Trophoblast cell (in vitro differentiated cells and primary cell): ENCODE measurements at regions not wholly inside any gene's neighbourhood (a gene's known extent, or its start where the extent isn't known, plus 50 kb on each side); places are given as distances from the start of the nearest gene placed in this dataset.
A peak's percentile ranks its signal among the peaks of the same experiment; 100 is the strongest.

Experiments
- DNase-seq, 2 donors: peaks; one replicate each; pipeline ENCODE4 v3.0.0-alpha.2; 2016
- H2AFZ ChIP-seq: 2 replicates; pipeline ENCODE4 v1.6.1; 2013; ENCODE audit warnings: low read length, moderate library complexity, mild to moderate bottlenecking; ENCODE audit not compliant: insufficient read depth, poor library complexity
- H2AK5ac ChIP-seq: 2 replicates; pipeline ENCODE4 v1.6.1; 2013; ENCODE audit warnings: mild to moderate bottlenecking, low read length
- H2BK120ac ChIP-seq: 2 replicates; pipeline ENCODE4 v1.6.1; 2013; ENCODE audit warnings: low read length, mild to moderate bottlenecking, moderate library complexity; ENCODE audit not compliant: insufficient read depth, poor library complexity
- H2BK12ac ChIP-seq: 2 replicates; pipeline ENCODE4 v1.6.1; 2013; ENCODE audit warnings: mild to moderate bottlenecking, low read length, moderate library complexity
- H2BK5ac ChIP-seq: 2 replicates; pipeline ENCODE4 v1.6.1; 2013; ENCODE audit warnings: low read length, low read depth, moderate library complexity, mild to moderate bottlenecking; ENCODE audit not compliant: poor library complexity
- H3K14ac ChIP-seq: 2 replicates; pipeline ENCODE4 v1.6.1; 2013; ENCODE audit warnings: mild to moderate bottlenecking, low read length
- H3K18ac ChIP-seq: 2 replicates; pipeline ENCODE4 v1.6.1; 2013; ENCODE audit warnings: mild to moderate bottlenecking, low read length
- H3K23ac ChIP-seq: 2 replicates; pipeline ENCODE4 v1.6.1; 2013; ENCODE audit warnings: low read length
- H3K27ac ChIP-seq: 2 replicates; pipeline ENCODE4 v1.5.1; 2013; ENCODE audit warnings: low read depth, mild to moderate bottlenecking, inconsistent platforms, low read length, moderate library complexity
- H3K27me3 ChIP-seq: 2 replicates; pipeline ENCODE4 v1.6.1; 2013; ENCODE audit warnings: inconsistent platforms, mild to moderate bottlenecking, low read length, moderate library complexity; ENCODE audit not compliant: insufficient read depth
- H3K36me3 ChIP-seq, 2 experiments: 1 replicate in 1 of 2; 2 replicates in 1 of 2; pipeline ENCODE4 v1.6.1; 2013; ENCODE audit warnings: low read length in 2 of 2, mild to moderate bottlenecking in 2 of 2, moderate library complexity in 1 of 2; ENCODE audit not compliant: insufficient read depth in 2 of 2, control insufficient read depth in 1 of 2
- H3K4ac ChIP-seq: 2 replicates; pipeline ENCODE4 v1.6.1; 2013; ENCODE audit warnings: low read depth, mild to moderate bottlenecking, low read length, moderate library complexity
- H3K4me1 ChIP-seq, 2 experiments: 1 replicate in 1 of 2; 2 replicates in 1 of 2; pipeline ENCODE4 v1.6.1; 2013; ENCODE audit warnings: low read length in 2 of 2, mild to moderate bottlenecking in 2 of 2, moderate library complexity in 1 of 2; ENCODE audit not compliant: insufficient read depth in 2 of 2, control insufficient read depth in 1 of 2
- H3K4me2 ChIP-seq: 2 replicates; pipeline ENCODE4 v1.6.1; 2013; ENCODE audit warnings: inconsistent platforms, mild to moderate bottlenecking, low read length, moderate library complexity
- H3K4me3 ChIP-seq: 2 replicates; pipeline ENCODE4 v1.5.1; 2013; ENCODE audit warnings: mild to moderate bottlenecking, low read depth, low read length, inconsistent platforms
- H3K79me1 ChIP-seq: one replicate; pipeline ENCODE4 v1.6.1; 2013; ENCODE audit warnings: low read length
- H3K79me2 ChIP-seq: 2 replicates; pipeline ENCODE4 v1.6.1; 2013; ENCODE audit warnings: low read length, mild to moderate bottlenecking; ENCODE audit not compliant: control insufficient read depth, insufficient read depth, poor library complexity
- H3K9ac ChIP-seq: 2 replicates; pipeline ENCODE4 v1.6.1; 2013; ENCODE audit warnings: mild to moderate bottlenecking, low read length
- H3K9me3 ChIP-seq: 2 replicates; pipeline ENCODE4 v1.6.1; 2013; ENCODE audit warnings: low read depth, mild to moderate bottlenecking, control low read depth, inconsistent platforms, low read length; ENCODE audit not compliant: insufficient read depth
- H4K12ac ChIP-seq: 2 replicates; pipeline ENCODE4 v1.6.1; 2013; ENCODE audit warnings: low read depth, mild to moderate bottlenecking, low read length, moderate library complexity
- H4K8ac ChIP-seq: 2 replicates; pipeline ENCODE4 v1.6.1; 2013; ENCODE audit warnings: low read depth, mild to moderate bottlenecking, low read length, moderate library complexity
- H4K91ac ChIP-seq: one replicate; pipeline ENCODE4 v1.6.1; 2013; ENCODE audit warnings: low read depth, mild to moderate bottlenecking, low read length, moderate library complexity
- WGBS: extraction: QIAGEN DNeasy Blood & Tissue Kit; methylation state at CpG from one replicate; pipeline ENCODE4 v1.1.7; 2013; ENCODE audit warnings: missing lambda C conversion rate; ENCODE audit not compliant: insufficient read length, insufficient coverage; ENCODE audit errors: extremely low coverage; 5-methylcytosine and 5-hydroxymethylcytosine counted together

DNA sequence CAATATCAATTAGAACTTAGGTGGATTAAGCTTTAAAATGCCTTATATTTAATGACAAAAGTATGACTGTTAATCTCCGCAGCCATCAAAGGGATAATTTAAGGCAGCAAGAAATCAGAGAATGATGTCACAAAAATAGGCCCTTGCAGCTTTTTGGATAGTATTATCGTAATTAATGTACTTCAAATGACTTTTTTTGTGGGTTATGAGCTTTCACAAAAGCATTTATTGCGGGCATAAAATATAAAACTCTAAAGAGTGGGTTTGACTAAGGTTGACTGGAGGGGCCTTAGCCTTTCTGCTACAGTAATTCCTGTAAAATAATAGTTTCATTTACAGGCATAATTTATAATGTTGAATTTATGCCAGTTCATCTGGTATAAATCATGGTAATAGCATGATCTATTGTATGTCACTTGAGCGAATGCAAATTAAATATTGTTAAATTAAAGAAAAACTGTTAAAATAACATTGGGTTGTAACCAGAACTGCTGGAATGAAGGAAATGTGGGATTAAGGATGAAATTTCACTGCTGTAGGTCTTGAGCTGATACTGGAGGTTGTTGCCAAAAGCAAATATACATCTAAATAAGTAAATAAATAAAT, 78.5 kb upstream of the ZFP64 start:
- DNase-seq = no peak
- Histone ChIP-seq H3K79me2 (no peaks in the 10 kb centered on the region), H2AK5ac (no peak overlapping the region), H2BK12ac (no peak overlapping the region), H3K27ac (no peak overlapping the region), H3K18ac (no peak overlapping the region), H3K23ac (no peak overlapping the region), H3K4ac (no peak overlapping the region), H3K14ac (no peak overlapping the region), H3K4me1 (no peaks in the 10 kb centered on the region), H3K36me3 (no peaks in the 10 kb centered on the region), H3K9me3 (no peaks in the 10 kb centered on the region), H4K91ac (no peak overlapping the region), H3K27me3 (no peaks in the 10 kb centered on the region), H3K4me3 (no peak overlapping the region), H3K4me2 (no peak overlapping the region), H3K79me1 (no peaks in the 10 kb centered on the region), H2AFZ (no peak overlapping the region), H3K9ac (no peak overlapping the region), H4K8ac (no peak overlapping the region), H4K12ac (no peak overlapping the region), H2BK5ac (no peak overlapping the region), H2BK120ac (no peak overlapping the region)
- WGBS = no CpG with 5 or more reads among the region's 4 CpGs

DNA sequence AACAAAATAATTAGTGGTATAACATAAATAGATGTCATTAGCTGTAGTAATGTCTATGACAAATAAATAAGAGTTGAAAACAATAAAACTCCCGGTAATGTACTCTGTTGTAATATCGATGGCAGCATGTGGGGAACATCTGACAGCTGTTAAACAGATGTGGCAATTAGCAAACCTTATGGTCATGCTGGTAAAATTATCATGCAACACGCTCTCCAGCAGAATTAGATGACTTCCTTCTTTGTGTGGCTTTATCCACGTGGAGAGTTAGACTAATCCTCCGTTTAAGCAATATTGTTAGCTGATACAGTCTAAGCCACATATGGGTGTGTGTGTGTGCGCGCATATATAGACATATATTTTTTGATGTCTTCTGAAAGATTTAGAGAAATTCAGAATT, 77.7 kb upstream of the ZFP64 start:
- Histone ChIP-seq H3K4me2 (no peak overlapping the region), H3K36me3 (no peaks in the 10 kb centered on the region), H2AK5ac (no peak overlapping the region), H3K27ac (no peak overlapping the region), H2AFZ (no peak overlapping the region), H3K9me3 (no peaks in the 10 kb centered on the region), H3K4me1 (no peaks in the 10 kb centered on the region), H2BK12ac (no peak overlapping the region), H3K79me1 (no peaks in the 10 kb centered on the region), H3K4me3 (no peak overlapping the region), H3K18ac (no peak overlapping the region), H3K23ac (no peak overlapping the region), H3K4ac (no peak overlapping the region), H3K14ac (no peak overlapping the region), H3K79me2 (no peaks in the 10 kb centered on the region), H2BK120ac (no peak overlapping the region), H4K8ac (no peak overlapping the region), H4K12ac (no peak overlapping the region), H4K91ac (no peak overlapping the region), H2BK5ac (no peak overlapping the region), H3K9ac (no peak overlapping the region), H3K27me3 (no peaks in the 10 kb centered on the region)
- DNase-seq = no peak
- WGBS = no CpG with 5 or more reads among the region's 7 CpGs

- no peak overlapping the region for H3K18ac ChIP-seq
- no peak overlapping the region for H3K14ac ChIP-seq
- no peak overlapping the region for H3K4ac ChIP-seq
- no peak overlapping the region for H3K27ac ChIP-seq
- no CpG with 5 or more reads among the region's 4 CpGs for WGBS
- no peak overlapping the region for H2BK12ac ChIP-seq
- no peak overlapping the region for H3K9ac ChIP-seq
- H3K27me3 ChIP-seq = no peaks in the 10 kb centered on the region
- H3K36me3 ChIP-seq = no peaks in the 10 kb centered on the region
- H4K12ac ChIP-seq = no peak overlapping the region
- no peak overlapping the region for H3K4me2 ChIP-seq
- H2BK5ac ChIP-seq = no peak overlapping the region
- no peak overlapping the region for H3K23ac ChIP-seq
- no peak overlapping the region for H4K91ac ChIP-seq
- H3K4me3 ChIP-seq = no peak overlapping the region
- no peaks in the 10 kb centered on the region for H3K9me3 ChIP-seq
- no peaks in the 10 kb centered on the region for H3K79me2 ChIP-seq
- no peak overlapping the region for H4K8ac ChIP-seq
- no peak overlapping the region for H2AFZ ChIP-seq
- H3K4me1 ChIP-seq = no peaks in the 10 kb centered on the region
- peak in 1 of 2 donors; percentile 28 for DNase-seq
- no peak overlapping the region for H2BK120ac ChIP-seq
- no peaks in the 10 kb centered on the region for H3K79me1 ChIP-seq
- H2AK5ac ChIP-seq = no peak overlapping the region
Measured at GRCh38 chr20:52268184-52268749, 76.7 kb upstream of the ZFP64 start.

- H3K27ac ChIP-seq = no peak overlapping the region
- no peak overlapping the region for H2AK5ac ChIP-seq
- H3K9ac ChIP-seq = no peak overlapping the region
- no peak overlapping the region for H3K18ac ChIP-seq
- no peak overlapping the region for H2BK5ac ChIP-seq
- no peak overlapping the region for H3K4me3 ChIP-seq
- no peak overlapping the region for H4K91ac ChIP-seq
- H4K12ac ChIP-seq = no peak overlapping the region
- no peaks in the 10 kb centered on the region for H3K9me3 ChIP-seq
- H3K4me2 ChIP-seq = no peak overlapping the region
- H3K36me3 ChIP-seq = no peaks in the 10 kb centered on the region
- no peaks in the 10 kb centered on the region for H3K79me1 ChIP-seq
- H3K14ac ChIP-seq = no peak overlapping the region
- H2BK120ac ChIP-seq = no peak overlapping the region
- H3K23ac ChIP-seq = no peak overlapping the region
- no peaks in the 10 kb centered on the region for H3K4me1 ChIP-seq
- no peak overlapping the region for H4K8ac ChIP-seq
- no peak overlapping the region for H3K4ac ChIP-seq
- no peak overlapping the region for H2BK12ac ChIP-seq
- no peaks in the 10 kb centered on the region for H3K27me3 ChIP-seq
- H3K79me2 ChIP-seq = no peaks in the 10 kb centered on the region
- no peak for DNase-seq
- H2AFZ ChIP-seq = no peak overlapping the region
Measured at GRCh38 chr20:52267418-52267817, 75.8 kb upstream of the ZFP64 start.
